ENCODE measurements at regions not wholly inside any gene's neighbourhood (a gene's known extent, or its start where the extent isn't known, plus 50 kb on each side); places are given as distances from the start of the nearest gene placed in this dataset.

DNA sequence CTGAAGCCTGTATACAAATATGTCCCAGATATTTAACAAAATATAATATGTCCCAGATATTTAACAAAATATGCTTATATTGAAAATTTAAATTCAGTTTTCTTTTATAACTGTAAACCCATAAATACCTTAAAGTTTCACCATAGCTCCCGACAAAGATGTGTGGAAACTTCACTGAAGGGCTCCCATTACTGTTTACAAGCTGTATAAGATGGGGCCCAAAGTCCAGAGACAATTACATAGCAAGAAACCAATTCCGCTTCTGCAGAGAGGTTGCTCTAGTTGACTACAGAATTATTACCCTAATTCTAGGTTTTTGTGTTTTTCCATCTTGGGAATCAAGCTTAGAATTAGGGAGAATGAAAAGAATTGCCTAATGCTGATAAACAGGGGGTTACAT lies 102.6 kb upstream of the EPHA6 start:
- TF ChIP-seq RAD21 (IDR thresholded peaks at IDR 0.05) (no peak), RXRA (IDR thresholded peaks at IDR 0.05) (no peak), SP1 (IDR thresholded peaks at IDR 0.05) (no peak), JUND (IDR thresholded peaks at IDR 0.05) (no peak)
- TF ChIP-seq, protein P1, sequence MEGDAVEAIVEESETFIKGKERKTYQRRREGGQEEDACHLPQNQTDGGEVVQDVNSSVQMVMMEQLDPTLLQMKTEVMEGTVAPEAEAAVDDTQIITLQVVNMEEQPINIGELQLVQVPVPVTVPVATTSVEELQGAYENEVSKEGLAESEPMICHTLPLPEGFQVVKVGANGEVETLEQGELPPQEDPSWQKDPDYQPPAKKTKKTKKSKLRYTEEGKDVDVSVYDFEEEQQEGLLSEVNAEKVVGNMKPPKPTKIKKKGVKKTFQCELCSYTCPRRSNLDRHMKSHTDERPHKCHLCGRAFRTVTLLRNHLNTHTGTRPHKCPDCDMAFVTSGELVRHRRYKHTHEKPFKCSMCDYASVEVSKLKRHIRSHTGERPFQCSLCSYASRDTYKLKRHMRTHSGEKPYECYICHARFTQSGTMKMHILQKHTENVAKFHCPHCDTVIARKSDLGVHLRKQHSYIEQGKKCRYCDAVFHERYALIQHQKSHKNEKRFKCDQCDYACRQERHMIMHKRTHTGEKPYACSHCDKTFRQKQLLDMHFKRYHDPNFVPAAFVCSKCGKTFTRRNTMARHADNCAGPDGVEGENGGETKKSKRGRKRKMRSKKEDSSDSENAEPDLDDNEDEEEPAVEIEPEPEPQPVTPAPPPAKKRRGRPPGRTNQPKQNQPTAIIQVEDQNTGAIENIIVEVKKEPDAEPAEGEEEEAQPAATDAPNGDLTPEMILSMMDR (IDR thresholded peaks at IDR 0.05; ENCODE audit: low read depth, low read length, missing input control): no peak
- TF ChIP-seq, protein P2, sequence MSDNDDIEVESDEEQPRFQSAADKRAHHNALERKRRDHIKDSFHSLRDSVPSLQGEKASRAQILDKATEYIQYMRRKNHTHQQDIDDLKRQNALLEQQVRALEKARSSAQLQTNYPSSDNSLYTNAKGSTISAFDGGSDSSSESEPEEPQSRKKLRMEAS (IDR thresholded peaks at IDR 0.05): no peak
